ENCODE measurements at regions not wholly inside any gene's neighbourhood (a gene's known extent, or its start where the extent isn't known, plus 50 kb on each side); places are given as distances from the start of the nearest gene placed in this dataset.

GRCh38 chr11:21820176-21820575, 372.7 kb upstream of the ANO5 start:
- no peak overlapping the region for H3K4me3 ChIP-seq
- DNase-seq (ENCODE audit: low read depth in 1 of 2, low spot score in 1 of 2), result no peak
- H3K27ac ChIP-seq, result no peak overlapping the region
- H3K27me3 ChIP-seq, result no peaks in the 10 kb centered on the region
- H3K4me1 ChIP-seq (ENCODE audit: low read depth), result no peaks in the 10 kb centered on the region
- H3K36me3 ChIP-seq, result no peaks in the 10 kb centered on the region
- TF ChIP-seq, protein P1, sequence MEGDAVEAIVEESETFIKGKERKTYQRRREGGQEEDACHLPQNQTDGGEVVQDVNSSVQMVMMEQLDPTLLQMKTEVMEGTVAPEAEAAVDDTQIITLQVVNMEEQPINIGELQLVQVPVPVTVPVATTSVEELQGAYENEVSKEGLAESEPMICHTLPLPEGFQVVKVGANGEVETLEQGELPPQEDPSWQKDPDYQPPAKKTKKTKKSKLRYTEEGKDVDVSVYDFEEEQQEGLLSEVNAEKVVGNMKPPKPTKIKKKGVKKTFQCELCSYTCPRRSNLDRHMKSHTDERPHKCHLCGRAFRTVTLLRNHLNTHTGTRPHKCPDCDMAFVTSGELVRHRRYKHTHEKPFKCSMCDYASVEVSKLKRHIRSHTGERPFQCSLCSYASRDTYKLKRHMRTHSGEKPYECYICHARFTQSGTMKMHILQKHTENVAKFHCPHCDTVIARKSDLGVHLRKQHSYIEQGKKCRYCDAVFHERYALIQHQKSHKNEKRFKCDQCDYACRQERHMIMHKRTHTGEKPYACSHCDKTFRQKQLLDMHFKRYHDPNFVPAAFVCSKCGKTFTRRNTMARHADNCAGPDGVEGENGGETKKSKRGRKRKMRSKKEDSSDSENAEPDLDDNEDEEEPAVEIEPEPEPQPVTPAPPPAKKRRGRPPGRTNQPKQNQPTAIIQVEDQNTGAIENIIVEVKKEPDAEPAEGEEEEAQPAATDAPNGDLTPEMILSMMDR (IDR thresholded peaks at IDR 0.05; ENCODE audit: low read depth, low read length), result no peak
- no peaks in the 10 kb centered on the region for H3K9me3 ChIP-seq (ENCODE audit: low read depth)

- no peak for DNase-seq (ENCODE audit: low read depth in 1 of 2, low spot score in 1 of 2)
- Histone ChIP-seq H3K4me1 (ENCODE audit: low read depth) (no peaks in the 10 kb centered on the region), H3K27me3 (no peaks in the 10 kb centered on the region), H3K9me3 (ENCODE audit: low read depth) (no peaks in the 10 kb centered on the region), H3K27ac (no peak overlapping the region), H3K4me3 (no peak overlapping the region), H3K36me3 (no peaks in the 10 kb centered on the region)
- TF ChIP-seq, protein P1 (IDR thresholded peaks at IDR 0.05; ENCODE audit: low read depth, low read length), result no peak
These were observed 367.8 kb upstream of the ANO5 start for GRCh38 chr11:21825127-21825526.

- no peaks in the 10 kb centered on the region for H3K9me3 ChIP-seq (ENCODE audit: low read depth)
- TF ChIP-seq, protein P1 (IDR thresholded peaks at IDR 0.05; ENCODE audit: low read depth, low read length), result no peak
- H3K36me3 ChIP-seq, result no peaks in the 10 kb centered on the region
- no peaks in the 10 kb centered on the region for H3K4me1 ChIP-seq (ENCODE audit: low read depth)
- no peak for DNase-seq (ENCODE audit: low read depth in 1 of 2, low spot score in 1 of 2)
- no peaks in the 10 kb centered on the region for H3K27me3 ChIP-seq
- H3K4me3 ChIP-seq, result no peak overlapping the region
- no peak overlapping the region for H3K27ac ChIP-seq
These were observed 354.5 kb upstream of the ANO5 start for GRCh38 chr11:21838427-21838826.

- Histone ChIP-seq H3K36me3 (no peaks in the 10 kb centered on the region), H3K4me1 (ENCODE audit: low read depth) (no peaks in the 10 kb centered on the region), H3K9me3 (ENCODE audit: low read depth) (no peaks in the 10 kb centered on the region), H3K4me3 (no peak overlapping the region), H3K27me3 (no peaks in the 10 kb centered on the region), H3K27ac (no peak overlapping the region)
- DNase-seq (ENCODE audit: low read depth in 1 of 2, low spot score in 1 of 2), result no peak
- TF ChIP-seq, protein P1 (IDR thresholded peaks at IDR 0.05; ENCODE audit: low read depth, low read length), result no peak
These were observed 353.1 kb upstream of the ANO5 start for GRCh38 chr11:21839796-21840195.

DNA sequence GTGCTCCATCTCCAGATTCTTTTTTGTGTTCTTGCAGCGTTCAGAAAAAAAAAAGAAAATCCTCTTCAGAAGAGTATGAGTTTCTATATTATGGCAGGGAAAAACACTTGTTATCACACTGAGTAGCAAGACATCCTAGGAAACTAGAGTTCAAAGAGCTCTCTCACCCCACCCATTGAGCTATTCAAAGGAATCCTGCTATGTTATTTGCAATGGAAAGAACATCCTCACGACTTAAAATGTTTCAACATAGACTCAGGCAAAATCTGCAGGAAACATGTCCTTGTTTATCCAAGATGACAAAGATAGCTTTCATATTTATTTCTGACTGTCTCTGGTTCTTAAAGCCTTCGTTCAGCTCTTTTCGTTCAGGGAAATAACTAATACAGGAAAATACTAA, 331.6 kb upstream of the ANO5 start:
- no peak for DNase-seq (ENCODE audit: low read depth in 1 of 2, low spot score in 1 of 2)
- Histone ChIP-seq H3K36me3 (no peaks in the 10 kb centered on the region), H3K27me3 (no peaks in the 10 kb centered on the region), H3K27ac (no peak overlapping the region), H3K4me1 (ENCODE audit: low read depth) (peaks cover 4% of the 10 kb centered on the region), H3K4me3 (no peak overlapping the region), H3K9me3 (ENCODE audit: low read depth) (no peaks in the 10 kb centered on the region)
- TF ChIP-seq, protein P1 (IDR thresholded peaks at IDR 0.05; ENCODE audit: low read depth, low read length), result no peak

- no peak overlapping the region for H3K4me3 ChIP-seq
- H3K4me1 ChIP-seq (ENCODE audit: low read depth), result peaks cover 7% of the 10 kb centered on the region
- no peaks in the 10 kb centered on the region for H3K9me3 ChIP-seq (ENCODE audit: low read depth)
- DNase-seq (ENCODE audit: low read depth in 1 of 2, low spot score in 1 of 2), result no peak
- peak overlapping the region; percentile 14 for H3K27ac ChIP-seq
- TF ChIP-seq, protein P1 (IDR thresholded peaks at IDR 0.05; ENCODE audit: low read depth, low read length), result no peak
- H3K36me3 ChIP-seq, result no peaks in the 10 kb centered on the region
- H3K27me3 ChIP-seq, result no peaks in the 10 kb centered on the region
These were observed 327.3 kb upstream of the ANO5 start for GRCh38 chr11:21865541-21865940.

All from cardiac muscle cell (in vitro differentiated cells and primary cell).